22Rv1 (cell line): ENCODE measurements at regions not wholly inside any gene's neighbourhood (a gene's known extent, or its start where the extent isn't known, plus 50 kb on each side); places are given as distances from the start of the nearest gene placed in this dataset.

Experiments
- ZFX ChIP-seq: fragments of 450-650 bp; IDR thresholded peaks from 2 replicates; pipeline ENCODE4 v1.6.1; 2017; ENCODE audit warnings: antibody characterized with exemption, borderline replicate concordance
- TF ChIP-seq, protein P1 (sequence below): fragments of 450-650 bp; IDR thresholded peaks from 2 replicates; pipeline ENCODE4 v1.5.1; 2017; ENCODE audit warnings: mild to moderate bottlenecking

DNA sequence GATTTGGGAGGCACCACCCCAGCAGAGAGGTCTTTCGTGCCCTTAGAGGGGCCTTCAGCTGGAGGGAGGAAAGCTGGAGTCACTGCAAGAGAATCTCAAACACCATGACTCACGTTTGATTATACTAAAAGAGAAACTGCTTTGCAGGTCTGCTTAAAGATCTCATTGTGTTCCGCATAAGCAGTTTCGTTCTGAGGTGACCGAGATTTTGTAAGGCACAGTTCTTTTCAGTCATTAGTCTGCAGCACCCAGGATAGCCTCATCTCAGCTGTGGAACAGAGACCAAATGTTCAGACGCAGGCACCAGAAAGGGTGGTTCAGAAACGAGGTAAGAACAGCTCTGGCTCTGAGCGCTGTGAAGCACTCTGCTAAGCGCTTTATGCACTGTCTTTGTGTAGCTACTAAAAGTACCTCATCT, 71.2 kb upstream of the GTF3A start:
- TF ChIP-seq, protein P1, sequence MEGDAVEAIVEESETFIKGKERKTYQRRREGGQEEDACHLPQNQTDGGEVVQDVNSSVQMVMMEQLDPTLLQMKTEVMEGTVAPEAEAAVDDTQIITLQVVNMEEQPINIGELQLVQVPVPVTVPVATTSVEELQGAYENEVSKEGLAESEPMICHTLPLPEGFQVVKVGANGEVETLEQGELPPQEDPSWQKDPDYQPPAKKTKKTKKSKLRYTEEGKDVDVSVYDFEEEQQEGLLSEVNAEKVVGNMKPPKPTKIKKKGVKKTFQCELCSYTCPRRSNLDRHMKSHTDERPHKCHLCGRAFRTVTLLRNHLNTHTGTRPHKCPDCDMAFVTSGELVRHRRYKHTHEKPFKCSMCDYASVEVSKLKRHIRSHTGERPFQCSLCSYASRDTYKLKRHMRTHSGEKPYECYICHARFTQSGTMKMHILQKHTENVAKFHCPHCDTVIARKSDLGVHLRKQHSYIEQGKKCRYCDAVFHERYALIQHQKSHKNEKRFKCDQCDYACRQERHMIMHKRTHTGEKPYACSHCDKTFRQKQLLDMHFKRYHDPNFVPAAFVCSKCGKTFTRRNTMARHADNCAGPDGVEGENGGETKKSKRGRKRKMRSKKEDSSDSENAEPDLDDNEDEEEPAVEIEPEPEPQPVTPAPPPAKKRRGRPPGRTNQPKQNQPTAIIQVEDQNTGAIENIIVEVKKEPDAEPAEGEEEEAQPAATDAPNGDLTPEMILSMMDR, result no peak
- TF ChIP-seq ZFX, result no peak
